HG03565 (cell line): ENCODE measurements at regions not wholly inside any gene's neighbourhood (a gene's known extent, or its start where the extent isn't known, plus 50 kb on each side); places are given as distances from the start of the nearest gene placed in this dataset.
A peak's percentile ranks its signal among the peaks of the same experiment; 100 is the strongest.

ENCODE experiments used
- ATAC-seq: cut with Tn5 transposase; IDR thresholded peaks from one replicate; pipeline ENCODE4 v1.9.1; 2021; ENCODE audit warnings: mild to moderate bottlenecking, moderate library complexity; ENCODE audit not compliant: unreplicated experiment

- peak; percentile 51 for ATAC-seq
Observed at GRCh38 chr3:186413615-186414415, 51.8 kb upstream of the DGKG start.

GRCh38 chr3:186411994-186412393 lies 50.0 kb upstream of the DGKG start:
- peak; percentile 62 for ATAC-seq
